HEK293T (cell line): ENCODE measurements at regions not wholly inside any gene's neighbourhood (a gene's known extent, or its start where the extent isn't known, plus 50 kb on each side); places are given as distances from the start of the nearest gene placed in this dataset.
"Not testable (repeated sequence)": the region's sequence is repeated elsewhere in the genome, so short reads cannot be mapped to it uniquely, and the experiment has no call there.

Source experiments
- BHLHE40 ChIP-seq: fragments of 450-650 bp; IDR thresholded peaks from 2 replicates; pipeline ENCODE4 v1.6.1; 2016; ENCODE audit warnings: mild to moderate bottlenecking, moderate library complexity, borderline replicate concordance
- ELF4 ChIP-seq: fragments of 450-650 bp; IDR thresholded peaks from 2 replicates; pipeline ENCODE4 v1.6.1; 2017; ENCODE audit warnings: antibody characterized with exemption
- FOXK2 ChIP-seq: fragments of 450-650 bp; IDR thresholded peaks from 2 replicates; pipeline ENCODE4 v1.6.1; 2016; ENCODE audit warnings: mild to moderate bottlenecking
- FOXM1 ChIP-seq: fragments of 450-650 bp; IDR thresholded peaks from 2 replicates; pipeline ENCODE4 v1.6.1; 2017; ENCODE audit warnings: mild to moderate bottlenecking, borderline replicate concordance
- L3MBTL2 ChIP-seq: fragments of 450-650 bp; conservative IDR thresholded peaks from 2 replicates; pipeline ENCODE4 v1.6.1; 2016; ENCODE audit warnings: mild to moderate bottlenecking
- LEF1 ChIP-seq: fragments of 450-650 bp; IDR thresholded peaks from 2 replicates; pipeline ENCODE4 v1.6.1; 2017; ENCODE audit warnings: mild to moderate bottlenecking, borderline replicate concordance
- PKNOX1 ChIP-seq: fragments of 450-650 bp; IDR thresholded peaks from 2 replicates; pipeline ENCODE4 v1.6.1; 2016
- SP1 ChIP-seq: fragments of 450-650 bp; IDR thresholded peaks from 2 replicates; pipeline ENCODE4 v1.6.1; 2017
- SUZ12 ChIP-seq: fragments of 450-650 bp; IDR thresholded peaks from 2 replicates; pipeline ENCODE4 v1.6.1; 2016; ENCODE audit warnings: mild to moderate bottlenecking
- TARDBP ChIP-seq: fragments of 450-650 bp; IDR thresholded peaks from 2 replicates; pipeline ENCODE4 v1.6.1; 2016
- ZNF384 ChIP-seq: fragments of 450-650 bp; IDR thresholded peaks from 2 replicates; pipeline ENCODE4 v1.6.1; 2016

DNA sequence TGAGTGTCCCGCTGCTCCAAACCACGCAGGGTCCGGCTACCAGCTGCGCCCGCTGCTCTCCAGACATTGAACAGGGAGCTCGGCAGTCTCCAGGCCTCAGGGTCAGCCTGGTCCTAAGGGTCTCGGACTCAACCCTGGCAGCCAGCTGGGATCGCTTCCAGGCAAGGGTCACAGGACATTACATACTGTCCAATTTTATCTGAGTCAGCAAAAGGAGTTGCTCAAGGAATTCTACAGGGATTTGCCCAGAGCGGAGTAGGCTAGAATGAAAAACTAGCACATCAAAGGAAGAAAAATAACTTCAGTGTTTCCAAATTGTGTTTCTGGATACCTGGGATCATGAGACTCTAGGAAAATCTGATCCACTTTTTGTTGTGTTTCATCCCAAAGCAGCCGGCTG is 112.2 kb upstream of the METTL14 start:
- not testable (repeated sequence) for TF ChIP-seq SP1, L3MBTL2, FOXM1, BHLHE40, ZNF384, TARDBP, SUZ12, PKNOX1, LEF1, ELF4, FOXK2
